ENCODE measurements at regions not wholly inside any gene's neighbourhood (a gene's known extent, or its start where the extent isn't known, plus 50 kb on each side); places are given as distances from the start of the nearest gene placed in this dataset.

- H3K4me1 ChIP-seq (ENCODE audit: control insufficient read depth in 1 of 2, insufficient read depth in 2 of 2, low read length in 2 of 2), result no peaks in the 10 kb centered on the region
- POLR2A ChIA-PET, result no interaction called here
- CTCF ChIA-PET, result no interaction called here
- RAD21 ChIA-PET (ENCODE audit: low non-redundant PET in 1 of 2, low total read pairs in 2 of 2, uncharacterized antibody in 2 of 2, unreplicated experiment in 2 of 2), result no interaction called here
- H4K20me1 ChIP-seq (ENCODE audit: insufficient read depth), result no peaks in the 10 kb centered on the region
- DNase-seq (ENCODE audit: low read depth, low spot score) (no peak), ATAC-seq (no peak)
- BruUV-seq (replicated peaks), result no TSS peak
- no peak overlapping the region for H3K4me2 ChIP-seq (ENCODE audit: low read length)
- TF ChIP-seq ZNF274 (IDR thresholded peaks at IDR 0.05; ENCODE audit: low read depth, low read length) (no peak), EZH2 (IDR thresholded peaks at IDR 0.05) (no peak), CTCF (IDR thresholded peaks at IDR 0.05 in 2 of 3, conservative IDR thresholded peaks at IDR 0.05 in 1 of 3; ENCODE audit: borderline replicate concordance in 1 of 3, insufficient read depth in 1 of 3, low read depth in 2 of 3, low read length in 2 of 3) (no peak), ZFX (IDR thresholded peaks at IDR 0.05) (no peak), SP1 (IDR thresholded peaks at IDR 0.05; ENCODE audit: low read depth) (no peak), EGR1 (IDR thresholded peaks at IDR 0.05; ENCODE audit: low read depth) (no peak), REST (IDR thresholded peaks at IDR 0.05; ENCODE audit: low read depth) (no peak), RAD21 (IDR thresholded peaks at IDR 0.05; ENCODE audit: low read depth) (no peak), YY1 (IDR thresholded peaks at IDR 0.05; ENCODE audit: extremely low read depth, insufficient replicate concordance, low read depth, low read length) (no peak), TCF7L2 (IDR thresholded peaks at IDR 0.05; ENCODE audit: borderline replicate concordance, extremely low read depth, insufficient read depth, insufficient read length) (no peak), ATF3 (IDR thresholded peaks at IDR 0.05) (no peak), SRF (IDR thresholded peaks at IDR 0.05; ENCODE audit: low read depth) (no peak), JUND (IDR thresholded peaks at IDR 0.05) (no peak), EZH2phosphoT487 (IDR thresholded peaks at IDR 0.05; ENCODE audit: borderline replicate concordance) (no peak), FOSL1 (IDR thresholded peaks at IDR 0.05; ENCODE audit: low read depth) (no peak), SIN3A (IDR thresholded peaks at IDR 0.05; ENCODE audit: low read depth) (no peak), POLR2AphosphoS5 (IDR thresholded peaks at IDR 0.05; ENCODE audit: low read depth, low read length) (no peak), ZBTB33 (IDR thresholded peaks at IDR 0.05; ENCODE audit: extremely low read depth, insufficient replicate concordance, low read length) (no peak), CEBPB (IDR thresholded peaks at IDR 0.05; ENCODE audit: low read depth) (no peak), MAX (IDR thresholded peaks at IDR 0.05) (no peak)
- H3K79me2 ChIP-seq (ENCODE audit: insufficient read depth, low read length), result no peaks in the 10 kb centered on the region
- no peak overlapping the region for H3K4me3 ChIP-seq (replicated peaks in 1 of 2; ENCODE audit: low read depth in 1 of 2, low read length in 2 of 2)
- H3K27me3 ChIP-seq (ENCODE audit: insufficient read depth, low read length), result no peaks in the 10 kb centered on the region
- H3K9me3 ChIP-seq (ENCODE audit: control insufficient read depth in 1 of 2, insufficient read depth in 1 of 2, low read depth in 1 of 2, low read length in 2 of 2), result no peaks in the 10 kb centered on the region
- no peaks in the 10 kb centered on the region for H3K36me3 ChIP-seq (ENCODE audit: control insufficient read depth in 1 of 2, insufficient read depth in 2 of 2, low read length in 2 of 2)
- H3K9me2 ChIP-seq (ENCODE audit: insufficient read depth), result no peaks in the 10 kb centered on the region
- H3K27ac ChIP-seq (ENCODE audit: low read depth, low read length), result no peak overlapping the region
- no peak overlapping the region for H2AFZ ChIP-seq (ENCODE audit: low read depth, low read length, poor library complexity, severe bottlenecking)
- H3K9ac ChIP-seq (ENCODE audit: low read length), result no peak overlapping the region
- intact Hi-C loops (cut with micrococcal nuclease), result no loop called here
Measured at GRCh38 chr2:425243-425642, 137.4 kb upstream of the ALKAL2 start.

All from HCT116 (cell line).